HL-60/S4 treated with retinoic acid at 250 ng/mL for 4 days and 3 days (cell line): ENCODE measurements at regions not wholly inside any gene's neighbourhood (a gene's known extent, or its start where the extent isn't known, plus 50 kb on each side); places are given as distances from the start of the nearest gene placed in this dataset.
"Not testable (repeated sequence)": the region's sequence is repeated elsewhere in the genome, so short reads cannot be mapped to it uniquely, and the experiment has no call there.

Source experiments
- in situ Hi-C: fragments of 300-500 bp; cut with MboI; formaldehyde crosslinking; loops from 2 replicates; pipeline ENCODE4 v1.7.0; 2022; ENCODE audit warnings: low sequenced_read_pairs

DNA sequence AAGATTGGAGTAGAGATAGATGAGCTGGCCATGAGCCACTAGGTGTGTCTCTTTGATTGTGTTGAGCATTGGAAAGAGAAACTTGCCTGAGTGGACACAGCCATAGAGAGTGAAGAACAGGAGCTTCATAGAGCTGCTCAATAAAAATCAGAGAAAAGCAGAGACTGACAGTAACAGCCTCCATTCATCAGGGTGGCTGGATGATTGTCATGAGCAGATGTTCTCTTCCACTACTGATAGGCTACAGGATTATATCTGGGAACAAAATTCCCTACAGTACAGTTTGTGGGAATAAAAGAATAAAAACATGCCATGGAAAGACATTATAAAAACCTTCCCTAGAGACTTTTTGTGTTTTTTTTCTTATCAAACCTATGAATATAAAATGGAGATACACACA lies 404.8 kb upstream of the ACVR2A start:
- in situ Hi-C loops = no loop called here

DNA sequence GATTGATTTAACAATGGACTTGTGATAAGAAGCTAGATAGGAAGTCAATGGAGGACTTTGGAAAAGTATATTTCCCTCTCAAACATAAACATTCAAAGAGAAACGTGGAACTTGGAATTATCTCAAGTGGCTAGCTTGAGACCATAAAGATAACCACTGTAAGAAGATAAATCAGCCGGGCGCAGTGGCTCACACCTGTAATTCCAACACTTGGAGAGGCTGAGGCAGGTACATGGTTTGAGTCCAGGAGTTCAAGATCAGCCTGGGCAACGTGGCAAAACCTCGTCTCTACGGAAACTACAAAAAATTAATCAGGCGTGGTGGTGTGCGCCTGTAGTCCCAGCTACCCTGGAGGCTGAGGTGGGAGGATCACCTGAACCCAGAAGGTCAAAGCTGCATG lies 405.9 kb upstream of the ACVR2A start:
- in situ Hi-C loops = no loop called here

DNA sequence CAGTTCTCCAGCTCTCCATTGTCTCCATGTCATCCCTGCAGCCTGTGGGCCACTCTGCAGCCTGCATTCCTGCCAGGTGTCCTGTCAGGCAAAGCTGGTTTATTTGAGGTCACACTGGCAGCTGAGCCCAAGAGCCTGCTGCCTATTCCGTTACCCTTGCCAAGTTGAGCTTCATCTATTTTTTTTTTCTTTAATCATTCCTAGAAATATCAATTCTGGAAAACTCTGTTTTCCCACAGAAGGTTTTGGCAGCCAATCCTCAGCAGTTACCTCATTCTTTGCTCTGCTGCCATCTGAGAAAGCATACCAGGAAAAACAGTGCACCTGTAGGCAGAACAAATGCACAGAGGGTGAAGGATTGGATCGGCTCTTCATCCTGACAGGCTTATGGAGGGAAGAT lies 411.0 kb upstream of the ACVR2A start:
- in situ Hi-C loops = no loop called here

DNA sequence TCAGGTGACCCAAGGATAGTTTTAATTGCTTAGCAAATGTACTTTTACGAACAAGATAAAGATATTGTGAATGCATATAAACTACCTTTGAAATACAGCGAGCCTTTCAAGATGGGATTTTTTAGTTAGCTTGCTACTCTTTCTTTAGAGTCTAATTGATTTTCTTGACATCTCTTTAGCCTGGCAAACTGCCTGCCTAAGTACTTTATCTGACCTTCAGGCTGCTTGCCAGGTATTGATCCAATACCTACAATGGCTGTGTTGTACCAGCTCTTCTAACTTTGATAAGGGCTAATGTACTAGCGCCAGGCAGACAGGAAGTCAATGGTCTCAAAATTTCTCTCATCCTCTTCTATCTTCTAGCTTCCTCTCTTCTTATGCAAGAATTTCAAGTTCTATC lies 414.4 kb upstream of the ACVR2A start:
- in situ Hi-C loops = no loop called here

DNA sequence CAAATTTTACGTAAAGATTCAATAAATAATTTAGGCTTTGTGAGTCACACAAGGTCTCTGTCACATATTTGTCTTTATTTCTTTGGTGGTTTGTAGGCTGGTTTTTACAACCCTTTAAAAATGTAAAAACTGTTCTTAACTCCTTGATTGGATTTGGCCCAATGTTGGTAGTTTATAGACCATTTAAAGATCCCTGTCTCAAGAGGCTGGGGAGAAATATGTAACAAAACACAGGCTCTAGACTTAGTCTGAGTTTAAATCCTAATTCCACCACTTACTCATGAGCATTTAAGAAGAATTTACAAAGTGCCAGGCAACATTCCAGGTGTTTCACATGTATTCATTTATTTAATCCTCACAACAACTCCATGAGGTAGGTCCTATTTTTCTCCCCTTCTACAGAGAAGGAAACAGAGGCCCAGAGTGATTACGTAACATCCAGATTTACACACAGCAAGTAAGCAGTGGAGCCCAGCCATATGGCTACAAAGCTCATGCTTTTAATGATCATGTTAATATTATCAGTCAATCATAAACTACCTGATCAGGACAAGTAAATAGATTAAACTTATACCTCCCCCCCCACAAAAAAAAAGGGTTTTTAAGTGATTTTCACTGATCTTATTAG lies 416.6 kb upstream of the ACVR2A start:
- in situ Hi-C loops = no loop called here

DNA sequence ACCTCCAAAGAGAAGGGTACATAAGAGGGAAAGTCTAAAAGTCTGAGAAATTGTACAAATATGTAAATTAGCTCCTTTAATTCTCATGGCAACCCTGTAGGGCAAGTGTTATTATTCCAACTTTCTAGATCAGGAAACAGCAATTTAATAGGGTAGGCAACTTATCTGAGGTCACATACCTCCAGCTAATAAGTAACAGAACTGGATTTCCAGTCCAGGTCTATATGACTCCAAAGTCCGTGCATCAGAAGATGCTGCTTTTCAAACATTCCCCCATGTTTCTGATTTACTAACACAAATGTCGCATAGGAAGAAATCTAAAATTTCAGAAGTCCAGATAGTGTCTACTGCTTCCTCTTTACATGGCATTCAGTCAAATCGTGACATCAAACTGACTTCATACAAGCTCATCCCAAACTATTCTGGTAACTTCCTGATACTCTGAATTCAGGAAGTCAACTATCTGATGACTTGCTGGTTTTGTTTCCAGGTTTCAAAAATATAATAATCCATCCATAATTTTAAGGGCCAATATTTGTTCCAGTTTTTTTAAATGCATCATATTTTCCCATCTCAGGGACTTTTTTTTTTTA lies 419.3 kb upstream of the ACVR2A start:
- in situ Hi-C loops = no loop called here

DNA sequence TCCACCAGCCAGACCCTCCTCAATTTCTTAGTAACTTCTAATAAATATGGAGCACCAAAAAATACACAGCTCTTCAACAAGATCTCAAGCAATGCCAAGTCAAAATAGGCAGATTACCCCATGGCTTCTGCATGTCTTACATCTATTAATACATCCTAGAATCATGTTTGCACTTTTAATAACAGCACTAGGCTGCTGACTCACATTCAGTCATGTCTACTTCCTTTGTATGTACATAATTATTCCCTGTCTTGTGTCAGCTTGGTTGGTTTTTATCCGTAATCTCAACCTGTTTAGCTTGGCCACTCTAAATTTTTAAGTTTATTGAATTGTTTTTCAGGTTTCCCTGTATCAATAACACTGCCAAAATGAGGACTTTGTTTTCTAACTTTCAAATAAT lies 420.1 kb upstream of the ACVR2A start:
- in situ Hi-C loops = no loop called here

DNA sequence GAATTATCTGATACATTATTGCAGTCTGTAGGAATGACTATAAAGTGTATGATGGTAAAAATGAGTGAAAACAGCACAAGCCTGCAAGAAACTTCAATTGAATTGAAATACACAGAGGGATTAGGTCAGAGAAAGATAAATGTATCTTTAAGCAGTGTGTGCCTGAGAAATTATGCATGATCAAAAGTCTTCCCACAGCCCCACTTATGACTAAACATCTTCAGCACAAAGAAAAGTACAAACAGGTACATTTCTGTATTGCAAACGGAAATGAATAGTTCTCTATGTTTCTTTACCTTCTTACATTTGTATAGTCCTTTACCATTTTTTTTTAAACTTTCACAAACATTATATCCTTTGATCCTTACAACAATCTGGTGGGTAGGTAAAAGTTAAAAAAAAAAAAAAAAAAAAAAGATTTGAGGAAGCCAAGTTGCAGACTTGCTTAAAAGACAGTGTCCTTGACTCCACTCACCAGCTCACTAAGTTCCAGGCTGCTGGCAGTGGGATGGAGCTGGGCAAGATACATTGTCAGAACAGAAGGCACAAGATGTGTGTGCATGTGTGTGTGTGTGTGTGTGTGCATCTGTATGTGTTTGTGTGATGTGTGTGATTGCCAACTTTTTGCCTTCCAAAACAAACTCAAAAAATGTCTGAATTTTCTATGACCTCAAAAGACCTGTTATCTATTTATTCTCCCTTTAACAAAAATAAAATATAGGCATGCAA lies 423.7 kb upstream of the ACVR2A start:
- in situ Hi-C loops = no loop called here

DNA sequence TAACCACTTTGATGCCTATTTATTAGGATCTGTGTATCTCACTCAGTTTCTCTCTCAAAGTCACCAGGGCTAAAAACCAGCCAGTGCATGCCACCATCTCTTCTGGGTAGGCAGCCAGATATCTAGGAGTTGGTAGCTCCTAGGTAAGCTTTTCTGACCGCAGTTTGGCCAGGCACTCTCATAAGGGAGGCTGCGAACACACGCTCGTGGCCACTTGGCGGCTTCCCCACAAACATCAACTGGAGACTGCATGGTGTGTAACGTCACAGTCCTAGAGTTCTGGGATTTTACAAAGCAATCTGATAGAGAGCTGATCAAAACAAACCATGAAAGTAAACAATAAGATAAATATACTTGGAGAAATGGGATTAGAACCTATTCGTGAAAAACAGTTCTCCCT lies 424.3 kb upstream of the ACVR2A start:
- in situ Hi-C loops = no loop called here

DNA sequence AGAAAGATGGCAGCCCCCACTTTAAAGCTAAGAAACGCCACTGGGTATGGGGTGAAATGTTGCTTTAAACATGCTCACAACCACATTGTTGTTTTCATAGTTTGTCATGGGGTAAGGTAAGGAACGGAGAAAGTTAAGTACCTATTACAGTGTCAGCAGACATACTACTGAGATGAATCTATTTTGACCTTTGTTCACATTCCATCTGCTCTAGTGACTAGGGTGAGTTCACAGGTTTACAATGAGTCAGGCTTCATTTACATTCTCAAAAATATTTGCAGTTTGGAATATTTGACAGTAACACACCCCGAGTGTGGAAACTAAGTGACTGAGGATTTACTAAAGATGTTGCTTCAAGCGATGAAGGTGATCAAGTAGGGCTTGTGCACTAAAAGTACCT lies 428.7 kb upstream of the ACVR2A start:
- in situ Hi-C loops = no loop called here

DNA sequence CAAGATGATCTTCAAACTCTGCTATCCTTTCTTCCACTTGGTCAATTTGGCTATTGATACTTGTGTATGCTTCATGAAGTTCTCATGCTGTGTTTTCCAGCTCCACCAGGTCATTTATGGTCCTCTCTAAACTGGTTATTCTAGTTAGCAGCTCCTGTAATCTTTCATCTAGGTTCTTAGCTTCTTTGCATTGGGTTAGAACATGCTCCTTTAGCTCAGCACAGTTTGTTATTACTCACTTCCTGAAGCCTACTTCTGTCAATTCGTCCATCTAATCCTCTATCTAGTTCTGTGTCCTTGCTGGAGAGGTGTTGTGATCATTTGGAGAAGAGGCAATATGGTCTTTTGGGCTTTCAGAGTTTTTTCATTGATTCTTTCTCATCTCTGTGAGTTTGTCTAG lies 430.2 kb upstream of the ACVR2A start:
- in situ Hi-C loops = not testable (repeated sequence)

DNA sequence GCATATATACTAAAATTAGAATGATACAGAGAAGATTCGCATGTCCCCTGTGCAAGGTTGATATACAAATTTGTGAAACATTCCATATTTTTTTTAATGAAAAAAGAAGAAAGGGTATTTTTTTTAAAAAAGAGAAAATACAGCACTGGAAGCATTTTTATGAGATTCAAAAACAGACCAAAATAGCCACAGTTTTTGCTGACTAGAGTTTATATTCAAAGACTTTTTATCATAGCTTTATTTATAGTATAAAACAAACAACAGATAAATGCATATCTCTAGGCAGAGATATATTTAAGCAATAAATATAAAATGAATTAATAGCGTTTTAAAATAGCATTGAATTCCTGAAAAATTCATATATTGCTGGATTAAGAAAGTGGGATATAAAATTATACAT lies 436.5 kb upstream of the ACVR2A start:
- in situ Hi-C loops = no loop called here

DNA sequence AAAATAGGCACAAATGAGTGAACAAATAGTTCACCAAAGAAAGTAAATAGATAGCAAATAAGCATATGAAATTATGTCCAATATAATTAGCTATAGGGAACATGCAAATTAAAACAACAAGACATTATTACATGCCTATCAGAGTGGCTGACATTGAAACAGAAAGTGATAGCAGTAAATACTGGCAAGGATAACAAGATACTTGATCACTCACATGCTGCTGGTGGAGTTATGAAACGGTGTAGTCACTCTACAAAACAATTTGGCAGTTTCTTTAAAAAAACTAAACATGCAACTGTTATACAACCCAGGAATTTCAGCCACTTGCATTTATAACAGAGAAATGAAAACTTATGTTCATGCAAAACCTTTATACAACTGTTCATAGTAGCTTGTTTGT lies 439.2 kb upstream of the ACVR2A start:
- in situ Hi-C loops = no loop called here

DNA sequence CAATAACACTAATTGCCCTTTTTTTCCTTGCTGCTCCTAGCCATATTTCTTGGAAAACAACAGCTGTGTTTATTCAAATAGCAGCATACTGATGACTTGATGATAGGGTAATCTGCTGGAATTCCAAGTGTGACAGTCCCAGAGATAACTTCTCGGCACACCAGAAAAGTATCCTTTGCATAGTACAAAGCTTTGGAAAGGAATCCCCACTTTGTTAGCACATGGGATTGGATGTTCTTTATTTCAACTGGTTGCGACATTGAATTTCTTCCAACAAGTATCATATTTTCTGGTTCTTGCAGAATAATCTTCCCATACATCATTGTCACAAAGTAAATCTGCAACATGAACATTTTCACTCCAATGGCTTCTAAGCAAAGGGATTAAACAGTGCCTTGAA lies 445.8 kb upstream of the ACVR2A start:
- in situ Hi-C loops = no loop called here

DNA sequence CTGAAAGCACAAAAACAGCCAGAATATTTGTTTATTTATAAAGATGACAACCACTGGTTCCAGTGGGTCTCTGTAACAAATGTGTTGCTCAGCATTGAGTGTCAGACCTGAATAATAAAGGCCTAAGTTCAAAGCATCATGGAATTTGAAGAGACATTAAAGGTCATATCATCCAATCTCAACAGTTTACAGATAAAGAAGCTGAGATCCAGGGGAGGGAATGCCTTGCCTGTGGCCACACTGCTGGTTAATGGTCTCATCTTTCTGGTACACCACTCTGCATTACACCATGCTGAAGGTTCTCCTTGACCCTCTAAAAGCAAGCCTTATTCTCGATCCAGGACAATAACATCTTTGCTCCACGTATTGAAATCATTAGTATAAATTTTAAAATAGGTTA lies 446.5 kb upstream of the ACVR2A start:
- in situ Hi-C loops = no loop called here

DNA sequence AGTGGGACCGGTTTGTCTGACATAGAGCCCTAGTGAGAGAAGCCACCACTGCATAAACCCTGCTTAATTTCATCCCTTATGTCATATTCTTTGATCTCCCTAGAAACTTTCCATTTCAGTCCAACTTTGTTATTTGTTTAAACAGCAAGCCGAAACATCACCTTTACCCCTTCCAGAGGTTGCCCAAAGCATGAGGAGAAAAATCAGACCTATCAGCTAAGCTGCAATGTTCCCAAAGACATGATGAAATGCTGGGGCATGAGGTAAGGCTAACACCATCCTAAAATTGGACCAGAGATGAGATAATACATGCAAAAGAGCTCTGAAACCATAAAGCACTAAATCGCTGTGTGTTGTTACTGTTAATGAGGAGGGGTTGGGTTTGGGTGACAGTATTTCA lies 447.9 kb upstream of the ACVR2A start:
- in situ Hi-C loops = no loop called here

DNA sequence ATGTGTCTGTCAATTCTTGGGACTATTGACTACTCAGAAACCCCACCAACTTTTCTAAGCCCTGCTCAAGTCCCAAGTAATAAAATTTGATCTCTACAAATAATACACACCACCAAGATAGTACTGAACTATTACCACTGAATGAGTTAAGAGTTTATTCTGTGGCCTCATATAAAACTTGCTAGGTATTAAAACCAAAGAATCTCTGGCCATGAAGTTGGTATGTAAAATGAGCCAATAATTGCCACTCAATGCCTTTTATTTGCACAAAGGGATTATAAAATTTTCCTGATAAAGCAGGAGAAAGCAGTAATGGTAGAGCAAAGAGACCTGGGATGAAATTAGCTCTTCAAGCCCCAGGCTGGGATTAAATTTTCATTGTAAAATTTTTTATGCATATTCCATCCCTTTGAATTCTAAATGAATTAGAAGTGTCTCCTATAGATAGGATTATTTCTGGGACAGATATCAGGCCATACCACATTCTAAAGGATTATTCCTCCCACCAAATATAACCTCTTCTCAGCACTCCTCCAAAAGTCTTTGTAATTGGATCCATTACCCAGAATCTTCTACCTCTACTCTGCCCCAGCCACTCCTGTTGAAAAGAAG lies 450.5 kb upstream of the ACVR2A start:
- in situ Hi-C loops = no loop called here

DNA sequence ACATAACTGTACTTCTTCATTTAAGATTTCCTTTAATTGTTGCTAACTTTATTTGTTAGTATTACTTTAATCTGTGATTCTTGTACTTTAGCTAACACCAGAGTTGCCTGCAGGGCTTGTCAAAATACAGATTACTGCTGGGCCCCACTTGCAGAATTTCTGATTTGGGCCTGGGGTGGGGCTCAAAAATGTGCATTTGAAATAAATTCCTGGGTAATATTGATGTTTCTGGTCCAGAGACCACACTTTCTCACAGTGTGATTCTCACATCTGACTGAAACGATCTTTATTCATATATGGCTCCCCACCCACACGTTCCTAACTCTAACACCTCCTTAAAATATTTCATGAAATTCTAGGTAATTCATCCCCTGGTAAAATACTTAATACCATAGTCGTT lies 452.6 kb upstream of the ACVR2A start:
- in situ Hi-C loops = no loop called here

DNA sequence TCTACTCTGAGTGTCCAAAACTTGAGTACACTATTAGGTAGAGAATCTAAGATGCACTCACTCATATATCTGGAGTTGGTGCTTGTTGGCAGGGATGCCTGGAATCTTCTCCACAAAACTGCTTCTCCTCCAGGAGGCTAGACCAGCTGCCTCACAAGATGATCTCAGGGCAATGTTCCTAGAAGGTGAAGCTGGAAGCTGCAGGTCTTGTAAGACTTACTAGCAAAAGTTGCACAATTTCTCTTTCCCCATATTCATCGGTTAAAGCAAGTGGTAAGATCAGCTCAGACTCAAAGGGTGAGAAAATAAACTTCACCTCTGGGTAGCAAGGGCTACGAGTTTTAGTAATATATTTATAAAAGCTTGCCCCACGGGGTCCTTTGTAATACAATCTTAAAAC lies 454.4 kb upstream of the ACVR2A start:
- in situ Hi-C loops = no loop called here

DNA sequence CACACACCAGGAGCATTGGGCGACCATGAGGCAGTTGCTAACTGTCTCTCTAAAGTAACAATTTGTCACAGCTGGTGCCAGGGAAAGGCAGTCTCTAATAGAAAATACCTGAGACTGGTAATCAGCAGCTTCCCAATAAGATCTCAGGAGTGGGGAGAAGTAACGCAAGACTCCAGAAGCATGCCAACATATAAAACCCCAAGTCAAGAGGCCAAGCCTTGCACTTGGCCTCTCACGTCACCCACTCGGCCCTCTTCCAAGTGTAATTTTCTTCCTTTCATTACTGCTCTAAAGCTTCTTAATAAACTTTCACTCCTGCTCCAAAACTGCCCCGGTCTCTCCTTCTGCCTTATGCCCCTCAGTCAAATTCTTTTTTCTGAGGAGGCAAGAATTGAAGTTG lies 455.6 kb upstream of the ACVR2A start:
- in situ Hi-C loops = no loop called here

DNA sequence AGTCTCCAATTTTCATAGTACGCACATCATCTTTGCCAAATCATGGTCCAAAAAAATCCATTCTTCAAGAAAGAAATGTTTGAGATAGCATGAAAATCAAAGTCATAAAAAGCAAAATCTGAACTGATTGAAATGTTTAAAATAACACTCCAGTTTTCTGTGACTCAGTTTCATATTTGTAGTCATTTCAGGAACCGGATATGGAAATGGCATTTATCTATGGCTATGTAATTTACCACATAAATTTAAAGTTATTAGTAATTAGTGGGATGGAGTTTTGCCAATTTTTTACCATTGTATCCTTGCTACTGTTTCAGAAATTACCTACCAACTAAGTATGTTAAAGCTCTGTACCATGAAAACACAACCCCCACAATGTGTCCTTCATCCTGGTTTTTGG lies 456.6 kb upstream of the ACVR2A start:
- in situ Hi-C loops = no loop called here

DNA sequence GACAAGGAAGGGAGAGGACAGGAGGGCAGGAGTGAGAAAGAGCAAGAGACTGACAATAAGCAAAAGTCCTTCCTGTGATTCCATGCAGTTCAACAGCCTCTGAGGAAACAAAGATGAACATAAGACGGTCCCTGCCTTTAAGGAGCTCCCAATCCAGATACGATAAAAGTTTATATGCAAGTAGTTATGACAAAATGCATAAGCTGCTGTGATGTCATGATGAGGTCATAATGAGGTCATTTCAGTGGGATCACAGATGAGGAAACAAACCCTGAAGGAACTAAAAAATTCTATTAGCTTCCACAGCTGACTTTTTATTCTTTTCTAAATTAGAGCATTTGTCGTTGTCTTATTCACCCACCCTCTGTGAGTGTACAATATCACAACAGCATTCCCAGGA lies 458.5 kb upstream of the ACVR2A start:
- in situ Hi-C loops = no loop called here
